HepG2 (cell line): ENCODE measurements at regions not wholly inside any gene's neighbourhood (a gene's known extent, or its start where the extent isn't known, plus 50 kb on each side); places are given as distances from the start of the nearest gene placed in this dataset.

Source experiments
- ATAC-seq: fragments of 200-7000 bp; cut with Tn5 transposase; 3 replicates; pipeline ENCODE4 v1.9.1; 2020; ENCODE audit warnings: mild to moderate bottlenecking, moderate library complexity
- BruUV-seq: library from RNA; stranded (reverse); fragments of 400-500 nt; replicated peaks from 2 replicates; lab custom pipeline; 2021; lab: Mats Ljungman, UMichigan
- CTCF ChIA-PET: fragments of 300-600 bp; formaldehyde crosslinking; extraction: SDS; loops from one replicate; lab custom pipeline; 2021; ENCODE audit warnings: low total read pairs, inconsistent platforms, low intra/inter-chr PET ratio; lab: Yijun Ruan, JAX
- POLR2A ChIA-PET: fragments of 350-600 bp; sonication (Branson Sonifier 250); formaldehyde crosslinking; loops from one replicate; lab custom pipeline; 2020; ENCODE audit warnings: antibody characterized with exemption, inconsistent platforms; lab: Yijun Ruan, JAX
- DNase-seq: peaks from one replicate; pipeline ENCODE4 v3.0.0-alpha.2; 2015; ENCODE audit warnings: low spot score
- FAIRE-seq: peaks from 3 replicates; lab custom pipeline; 2011; peaks lifted over from hg19 to GRCh38; lab: Jason Lieb, UNC
- H2AFZ ChIP-seq: one replicate; pipeline ENCODE4 v1.6.1; 2011; ENCODE audit warnings: low read length, inconsistent platforms
- H3K27ac ChIP-seq: fragments of 300-600 bp; 3 replicates; pipeline ENCODE4 v1.8.0; 2011; ENCODE audit warnings: mixed run types, mild to moderate bottlenecking, mixed read lengths, low read length, inconsistent platforms; ENCODE audit not compliant: insufficient read depth; ENCODE audit errors: extremely low read length
- H3K27me3 ChIP-seq, 2 experiments: fragments of 200-600 bp in 1 of 2; 2 replicates in 1 of 2; 3 replicates in 1 of 2; pipeline versions ENCODE4 v1.6.0 to v1.8.0; 2011; ENCODE audit warnings: low read length in 2 of 2, mild to moderate bottlenecking in 2 of 2, moderate library complexity in 2 of 2, inconsistent platforms in 1 of 2; ENCODE audit not compliant: insufficient read depth in 2 of 2, control insufficient read depth in 1 of 2
- H3K36me3 ChIP-seq, 2 experiments: fragments of 200-600 bp in 1 of 2; replicated peaks in 1 of 2; 2 replicates in 1 of 2; 3 replicates in 1 of 2; pipeline versions ENCODE4 v1.5.1 to v1.8.0; 2011; ENCODE audit warnings: low read length in 2 of 2, inconsistent platforms in 1 of 2; ENCODE audit not compliant: insufficient read depth in 2 of 2, control insufficient read depth in 1 of 2
- H3K4me1 ChIP-seq: 2 replicates; pipeline ENCODE4 v1.5.1; 2012; ENCODE audit warnings: low read length, inconsistent platforms; ENCODE audit not compliant: insufficient read depth
- H3K4me2 ChIP-seq: 2 replicates; pipeline ENCODE4 v1.6.0; 2011; ENCODE audit warnings: low read depth, low read length, inconsistent platforms
- H3K4me3 ChIP-seq, 3 experiments: fragments of 200-600 bp in 1 of 3; sonication (generic), shearing (Covaris generic) in 1 of 3; replicated peaks in 1 of 3; 2 replicates each; pipeline ENCODE4 v1.5.1; 2011 to 2016; ENCODE audit warnings: low read length in 3 of 3, inconsistent platforms in 2 of 3, low read depth in 2 of 3, mild to moderate bottlenecking in 2 of 3, control low read depth in 1 of 3, mixed read lengths in 1 of 3; ENCODE audit not compliant: insufficient read depth in 1 of 3
- H3K79me2 ChIP-seq: one replicate; pipeline ENCODE4 v1.6.1; 2011; ENCODE audit warnings: low read length, inconsistent platforms; ENCODE audit not compliant: insufficient read depth
- H3K9ac ChIP-seq: 2 replicates; pipeline ENCODE4 v1.6.0; 2011; ENCODE audit warnings: mild to moderate bottlenecking, low read depth, low read length, inconsistent platforms; ENCODE audit not compliant: insufficient read depth
- H3K9me3 ChIP-seq: 2 replicates; pipeline ENCODE4 v1.5.1; 2012; ENCODE audit warnings: mild to moderate bottlenecking, low read length
- H4K20me1 ChIP-seq: 2 replicates; pipeline ENCODE4 v1.6.0; 2011; ENCODE audit warnings: inconsistent platforms, mild to moderate bottlenecking, low read length, moderate library complexity; ENCODE audit not compliant: insufficient read depth
- BRD4 ChIP-seq: sonication (generic); formaldehyde crosslinking; IDR thresholded peaks from 2 replicates; pipeline ENCODE4 v1.4.0; 2020; ENCODE audit warnings: missing genetic modification reagents
- HNF4G ChIP-seq, 2 experiments: sonication (generic) in 1 of 2; formaldehyde crosslinking in 1 of 2; IDR thresholded peaks; 2 replicates each; pipeline versions ENCODE4 v1.4.0 to v1.6.1; 2011 to 2020; ENCODE audit warnings: borderline replicate concordance in 2 of 2, low read depth in 2 of 2, mild to moderate bottlenecking in 2 of 2, low read length in 1 of 2, missing genetic modification reagents in 1 of 2, moderate library complexity in 1 of 2
- NCOR1 ChIP-seq: fragments of 200-600 bp; sonication (generic); IDR thresholded peaks from 2 replicates; pipeline ENCODE4 v1.7.0; 2017; ENCODE audit warnings: antibody characterized with exemption, low read length, borderline replicate concordance
- NR2F1 ChIP-seq, 2 experiments: fragments of 450-650 bp in 1 of 2; formaldehyde crosslinking in 1 of 2; IDR thresholded peaks; 2 replicates each; pipeline versions ENCODE4 v1.5.0 to v1.6.1; 2016 to 2020; ENCODE audit warnings: mild to moderate bottlenecking in 1 of 2, missing compliant biosample characterization in 1 of 2, missing genetic modification reagents in 1 of 2, moderate library complexity in 1 of 2
- PBX3 ChIP-seq: sonication (generic); formaldehyde crosslinking; IDR thresholded peaks from 2 replicates; pipeline ENCODE4 v1.8.1; 2023; ENCODE audit warnings: missing genetic modification reagents, inconsistent platforms, borderline replicate concordance
- REL ChIP-seq: sonication (generic); formaldehyde crosslinking; conservative IDR thresholded peaks from 2 replicates; pipeline ENCODE4 v1.8.0; 2022; ENCODE audit warnings: mild to moderate bottlenecking, missing genetic modification reagents, moderate library complexity
- SOX6 ChIP-seq, 2 experiments: fragments of 450-650 bp in 1 of 2; sonication (generic) in 1 of 2; formaldehyde crosslinking in 1 of 2; IDR thresholded peaks; 2 replicates each; pipeline versions ENCODE4 v1.4.0 to v1.6.1; 2017 to 2020; ENCODE audit warnings: antibody characterized with exemption in 1 of 2, mild to moderate bottlenecking in 1 of 2, missing genetic modification reagents in 1 of 2
- SP1 ChIP-seq, 2 experiments: fragments of 450-650 bp in 1 of 2; sonication (generic) in 1 of 2; formaldehyde crosslinking in 1 of 2; IDR thresholded peaks; 2 replicates each; pipeline versions ENCODE4 v1.4.0 to v1.6.1; 2016 to 2020; ENCODE audit warnings: missing genetic modification reagents in 1 of 2
- ZBTB34 ChIP-seq: sonication (generic); formaldehyde crosslinking; IDR thresholded peaks from 2 replicates; pipeline ENCODE4 v1.8.0; 2022; ENCODE audit warnings: mild to moderate bottlenecking, missing genetic modification reagents
- ZC3H4 ChIP-seq: sonication (generic); formaldehyde crosslinking; IDR thresholded peaks from 2 replicates; pipeline ENCODE4 v1.4.0; 2020; ENCODE audit warnings: missing genetic modification reagents, borderline replicate concordance
- ZNF414 ChIP-seq: sonication (generic); formaldehyde crosslinking; IDR thresholded peaks from 2 replicates; pipeline ENCODE4 v1.5.0; 2020; ENCODE audit warnings: missing genetic modification reagents
- ZNF605 ChIP-seq: sonication (generic); formaldehyde crosslinking; IDR thresholded peaks from 2 replicates; pipeline ENCODE4 v1.8.0; 2022; ENCODE audit warnings: mild to moderate bottlenecking, missing genetic modification reagents
- ZSCAN21 ChIP-seq: sonication (generic); formaldehyde crosslinking; IDR thresholded peaks from 2 replicates; pipeline ENCODE4 v1.8.0; 2022; ENCODE audit warnings: mild to moderate bottlenecking, missing genetic modification reagents, moderate library complexity, borderline replicate concordance
- WGBS: methylation state at CpG from one replicate; pipeline ENCODE4 v1.1.6; 2017; ENCODE audit warnings: low lambda C conversion rate; 5-methylcytosine and 5-hydroxymethylcytosine counted together
- in situ Hi-C: cut with HindIII; loops from 2 replicates; pipeline ENCODE4 v1.10.0; 2017; ENCODE audit warnings: low pct_unique_long_range_greater_than_20kb; ENCODE audit not compliant: extremely low pct_ligation_motif_present
- intact Hi-C: fragments of 100-400 bp; cut with micrococcal nuclease; formaldehyde crosslinking; loops from one replicate; pipeline ENCODE4 v1.10.0; 2022; ENCODE audit not compliant: unreplicated experiment

GRCh38 chr2:211093743-211094303 lies 537.4 kb downstream of the CPS1 start (continued):
- TF ChIP-seq HNF4G (IDR thresholded peaks at IDR 0.05; ENCODE audit: borderline replicate concordance, low read depth, low read length), result peak; percentile 86
- TF ChIP-seq HNF4G (CRISPR knock-in tag; IDR thresholded peaks at IDR 0.05; ENCODE audit: borderline replicate concordance, low read depth), result peak; percentile 46; the same call in 1 of the 2 replicates
- peak; percentile 96 for TF ChIP-seq NCOR1
- TF ChIP-seq NR2F1 (CRISPR knock-in tag; IDR thresholded peaks at IDR 0.05), result peak in 1 of 2 experiments; percentile 50; a peak in 1 of 4 replicates
- TF ChIP-seq ZC3H4 (CRISPR knock-in tag), result no peak

GRCh38 chr2:211103989-211104388 lies 547.6 kb downstream of the CPS1 start:
- FAIRE-seq, result no peak
- no peaks in the 10 kb centered on the region for H3K9me3 ChIP-seq
- no peaks in the 10 kb centered on the region for H3K79me2 ChIP-seq
- 0% methylated on average over 4 of the region's 4 CpGs for WGBS
- no peak for ATAC-seq
- CTCF ChIA-PET, result no interaction called here
- H4K20me1 ChIP-seq, result no peaks in the 10 kb centered on the region
- in situ Hi-C loops, result no loop called here
- intact Hi-C loops, result no loop called here
- POLR2A ChIA-PET, result no interaction called here
- H3K27me3 ChIP-seq, result no peaks in the 10 kb centered on the region
- H3K4me1 ChIP-seq, result no peaks in the 10 kb centered on the region
- TF ChIP-seq SP1 (IDR thresholded peaks at IDR 0.05), result no peak
- TF ChIP-seq SP1 (CRISPR knock-in tag; IDR thresholded peaks at IDR 0.05), result no peak
- TF ChIP-seq BRD4 (CRISPR knock-in tag), result no peak
- no peak for TF ChIP-seq ZBTB34
- no peak for TF ChIP-seq ZNF605
- TF ChIP-seq REL (CRISPR knock-in tag), result no peak
- TF ChIP-seq SOX6 (IDR thresholded peaks at IDR 0.05), result no peak
- TF ChIP-seq SOX6 (CRISPR knock-in tag; IDR thresholded peaks at IDR 0.05), result no peak
- TF ChIP-seq PBX3, result no peak
- no peak for TF ChIP-seq ZNF414
- TF ChIP-seq ZSCAN21 (CRISPR knock-in tag), result no peak
- H3K9ac ChIP-seq, result no peak overlapping the region
- no peak overlapping the region for H3K4me2 ChIP-seq
- H3K27ac ChIP-seq, result no peak overlapping the region
- no peaks in the 10 kb centered on the region for H3K36me3 ChIP-seq
- no peak overlapping the region for H2AFZ ChIP-seq
- no peak for DNase-seq
- no peak overlapping the region for H3K4me3 ChIP-seq
- BruUV-seq, result no TSS peak
